Endodermal cell (in vitro differentiated cells): ENCODE measurements at regions not wholly inside any gene's neighbourhood (a gene's known extent, or its start where the extent isn't known, plus 50 kb on each side); places are given as distances from the start of the nearest gene placed in this dataset.

Experiments
- DNase-seq: peaks from one replicate; pipeline ENCODE4 v3.0.0-alpha.2; 2017
- H3K27ac ChIP-seq: 2 replicates; pipeline ENCODE4 v1.5.1; 2013; ENCODE audit warnings: mild to moderate bottlenecking, low read depth, low read length, moderate library complexity
- H3K27me3 ChIP-seq: 2 replicates; pipeline ENCODE4 v1.6.1; 2013; ENCODE audit warnings: mild to moderate bottlenecking, low read length, moderate library complexity; ENCODE audit not compliant: insufficient read depth, control insufficient read depth, poor library complexity, severe bottlenecking
- H3K36me3 ChIP-seq: 2 replicates; pipeline ENCODE4 v1.7.0; 2013; ENCODE audit warnings: mild to moderate bottlenecking, low read length, moderate library complexity; ENCODE audit not compliant: control insufficient read depth, insufficient read depth
- H3K4me1 ChIP-seq: one replicate; pipeline ENCODE4 v1.7.0; 2013; ENCODE audit warnings: low read length; ENCODE audit not compliant: control insufficient read depth, insufficient read depth
- H3K4me3 ChIP-seq: 2 replicates; pipeline ENCODE4 v1.5.1; 2013; ENCODE audit warnings: mild to moderate bottlenecking, low read length, moderate library complexity
- H3K9ac ChIP-seq: 2 replicates; pipeline ENCODE4 v1.6.1; 2013; ENCODE audit warnings: mild to moderate bottlenecking, low read length, moderate library complexity; ENCODE audit not compliant: poor library complexity, severe bottlenecking; ENCODE audit errors: extremely low read depth
- H3K9me3 ChIP-seq: 2 replicates; pipeline ENCODE4 v1.6.1; 2013; ENCODE audit warnings: mild to moderate bottlenecking, low read length, moderate library complexity; ENCODE audit not compliant: control insufficient read depth
- H3K27ac Mint-ChIP-seq: 2 replicates; pipeline ENCODE4 v1.8.0; 2020; ENCODE audit warnings: mixed read lengths
- H3K27me3 Mint-ChIP-seq: 2 replicates; pipeline ENCODE4 v1.8.0; 2021; ENCODE audit warnings: mild to moderate bottlenecking, mixed read lengths; ENCODE audit not compliant: insufficient read depth
- H3K36me3 Mint-ChIP-seq: 2 replicates; pipeline ENCODE4 v1.8.0; 2020; ENCODE audit warnings: low read depth, mixed read lengths
- H3K4me1 Mint-ChIP-seq: 2 replicates; pipeline ENCODE4 v1.8.0; 2020; ENCODE audit warnings: mixed read lengths
- H3K4me3 Mint-ChIP-seq: 2 replicates; pipeline ENCODE4 v1.8.0; 2020; ENCODE audit warnings: mild to moderate bottlenecking, moderate library complexity, mixed read lengths
- H3K9me3 Mint-ChIP-seq: 2 replicates; pipeline ENCODE4 v1.8.0; 2020; ENCODE audit warnings: mild to moderate bottlenecking, mixed read lengths
- CTCF ChIP-seq: fragments of 200-600 bp; sonication (generic); conservative IDR thresholded peaks from 2 replicates; pipeline ENCODE4 v1.5.0; 2021; ENCODE audit warnings: antibody characterized with exemption, mild to moderate bottlenecking
- WGBS, 2 experiments: methylation state at CpG; one replicate each; pipeline versions ENCODE4 v1.1.5 to v1.1.7; 2013; ENCODE audit warnings: missing lambda C conversion rate in 2 of 2, mixed read lengths in 1 of 2; ENCODE audit not compliant: insufficient coverage in 1 of 2, insufficient read length in 1 of 2; 5-methylcytosine and 5-hydroxymethylcytosine counted together

DNA sequence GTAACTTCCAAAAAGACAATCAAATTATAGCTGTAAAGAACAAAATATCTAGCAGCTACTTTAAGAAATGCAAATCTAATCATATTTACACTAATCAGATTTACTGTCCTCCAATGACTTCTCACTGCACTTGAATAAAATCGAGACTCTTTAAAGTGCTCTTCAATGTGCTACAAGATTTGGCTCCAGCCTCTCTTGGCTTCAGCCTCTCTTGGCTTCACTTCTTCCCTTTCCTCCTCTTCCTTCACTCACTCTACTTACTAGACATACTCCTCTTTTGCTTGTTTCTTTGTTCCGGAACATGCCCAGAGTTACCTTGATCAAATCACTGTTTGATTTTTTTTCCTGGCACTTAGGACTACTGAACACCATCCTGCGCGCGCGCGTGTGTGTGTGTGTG lies 495.4 kb downstream of the LMO7 start:
- no peaks in the 10 kb centered on the region for H3K27me3 Mint-ChIP-seq
- Histone ChIP-seq H3K36me3 (no peaks in the 10 kb centered on the region), H3K27me3 (no peaks in the 10 kb centered on the region), H3K9me3 (no peaks in the 10 kb centered on the region), H3K27ac (no peak overlapping the region), H3K4me1 (no peaks in the 10 kb centered on the region), H3K9ac (no peak overlapping the region), H3K4me3 (no peak overlapping the region)
- peaks cover 5% of the 10 kb centered on the region for H3K4me1 Mint-ChIP-seq
- H3K27ac Mint-ChIP-seq: no peak overlapping the region
- DNase-seq: no peak
- H3K36me3 Mint-ChIP-seq: no peaks in the 10 kb centered on the region
- peaks cover 5% of the 10 kb centered on the region for H3K9me3 Mint-ChIP-seq
- 93 to 95% methylated on average over 1 to 6 of the region's 7 CpGs for WGBS, 2 experiments
- H3K4me3 Mint-ChIP-seq: no peak overlapping the region
- TF ChIP-seq CTCF: no peak

DNA sequence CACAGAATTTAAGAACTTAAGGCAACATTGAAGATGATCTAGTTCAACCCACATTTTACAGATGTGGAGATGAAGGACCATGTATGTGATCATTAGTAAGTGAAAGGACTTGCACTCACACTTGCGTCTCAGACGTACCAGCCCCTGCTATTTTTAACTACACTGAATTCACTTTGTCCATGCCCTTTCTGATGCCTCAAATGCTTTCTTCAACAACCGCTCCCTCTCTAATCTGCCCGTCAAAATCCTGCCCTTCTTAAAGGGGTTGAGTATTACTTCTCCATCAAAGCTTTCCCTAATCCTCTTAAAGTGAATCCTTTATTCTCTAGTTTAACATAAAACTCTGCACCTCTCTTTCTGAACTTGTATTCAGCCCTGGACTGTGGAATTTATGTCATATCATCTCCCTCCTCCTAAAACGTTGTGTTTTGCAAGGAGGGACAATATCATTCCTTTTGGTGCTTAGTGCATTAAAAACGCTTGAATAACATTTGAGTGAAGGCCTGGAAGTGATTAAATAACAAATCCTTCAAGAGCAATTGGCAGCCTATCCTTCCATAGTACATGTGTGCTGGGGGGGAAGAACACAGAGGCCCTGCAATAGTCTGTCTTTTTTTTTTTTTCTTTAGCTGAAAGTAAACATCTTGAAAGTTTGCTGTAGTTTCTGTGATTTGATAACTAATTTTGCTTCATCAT lies 493.3 kb downstream of the LMO7 start:
- Mint-ChIP-seq H3K9me3 (peaks cover 21% of the 10 kb centered on the region), H3K27ac (no peak overlapping the region), H3K36me3 (no peaks in the 10 kb centered on the region), H3K4me1 (peaks cover 5% of the 10 kb centered on the region), H3K27me3 (no peaks in the 10 kb centered on the region), H3K4me3 (no peak overlapping the region)
- TF ChIP-seq CTCF: no peak
- 84 to 94% methylated on average over 2 to 6 of the region's 6 CpGs for WGBS, 2 experiments
- Histone ChIP-seq H3K27ac (no peak overlapping the region), H3K4me3 (no peak overlapping the region), H3K36me3 (no peaks in the 10 kb centered on the region), H3K27me3 (no peaks in the 10 kb centered on the region), H3K9me3 (peaks cover 2% of the 10 kb centered on the region), H3K9ac (no peak overlapping the region), H3K4me1 (no peaks in the 10 kb centered on the region)
- DNase-seq: no peak

GRCh38 chr13:76127922-76128321 lies 491.8 kb downstream of the LMO7 start:
- Histone ChIP-seq H3K9me3 (peaks cover 17% of the 10 kb centered on the region), H3K27ac (no peak overlapping the region), H3K4me3 (no peak overlapping the region), H3K9ac (no peak overlapping the region), H3K4me1 (no peaks in the 10 kb centered on the region), H3K27me3 (no peaks in the 10 kb centered on the region), H3K36me3 (no peaks in the 10 kb centered on the region)
- Mint-ChIP-seq H3K4me1 (peaks cover 5% of the 10 kb centered on the region), H3K27ac (no peak overlapping the region), H3K36me3 (no peaks in the 10 kb centered on the region), H3K27me3 (no peaks in the 10 kb centered on the region), H3K9me3 (peaks cover 37% of the 10 kb centered on the region), H3K4me3 (no peak overlapping the region)
- no peak for DNase-seq
- TF ChIP-seq CTCF: no peak
